Large intestine (tissue), 3 donors: ENCODE measurements at regions not wholly inside any gene's neighbourhood (a gene's known extent, or its start where the extent isn't known, plus 50 kb on each side); places are given as distances from the start of the nearest gene placed in this dataset.

Experiments used
- DNase-seq, 2 donors: peaks; one replicate each; pipeline versions ENCODE4 v3.0.0 to v3.0.0-alpha.2; 2013
- H3K27ac ChIP-seq: one replicate; pipeline ENCODE4 v1.5.1; 2013; ENCODE audit warnings: low read length
- H3K27me3 ChIP-seq: 2 replicates; pipeline ENCODE4 v1.6.1; 2013; ENCODE audit warnings: low read length; ENCODE audit not compliant: control insufficient read depth, insufficient read depth
- H3K36me3 ChIP-seq: 2 replicates; pipeline ENCODE4 v1.6.1; 2013; ENCODE audit warnings: low read length; ENCODE audit not compliant: control insufficient read depth, insufficient read depth
- H3K4me1 ChIP-seq: one replicate; pipeline ENCODE4 v1.6.1; 2013; ENCODE audit warnings: low read length; ENCODE audit not compliant: control insufficient read depth, insufficient read depth
- H3K4me3 ChIP-seq: one replicate; pipeline ENCODE4 v1.5.1; 2013; ENCODE audit warnings: low read length
- H3K9me3 ChIP-seq: one replicate; pipeline ENCODE4 v1.6.1; 2013; ENCODE audit warnings: mild to moderate bottlenecking, low read depth, low read length, moderate library complexity; ENCODE audit not compliant: control insufficient read depth
- WGBS: methylation state at CpG from one replicate; pipeline ENCODE4 v1.1.5; 2013; ENCODE audit warnings: low lambda C conversion rate; ENCODE audit not compliant: insufficient coverage; 5-methylcytosine and 5-hydroxymethylcytosine counted together

- Histone ChIP-seq H3K27me3 (no peaks in the 10 kb centered on the region), H3K4me1 (no peaks in the 10 kb centered on the region)
Observed at GRCh38 chr1:192518700-192519099, 56.9 kb upstream of the RGS1 start.

DNA sequence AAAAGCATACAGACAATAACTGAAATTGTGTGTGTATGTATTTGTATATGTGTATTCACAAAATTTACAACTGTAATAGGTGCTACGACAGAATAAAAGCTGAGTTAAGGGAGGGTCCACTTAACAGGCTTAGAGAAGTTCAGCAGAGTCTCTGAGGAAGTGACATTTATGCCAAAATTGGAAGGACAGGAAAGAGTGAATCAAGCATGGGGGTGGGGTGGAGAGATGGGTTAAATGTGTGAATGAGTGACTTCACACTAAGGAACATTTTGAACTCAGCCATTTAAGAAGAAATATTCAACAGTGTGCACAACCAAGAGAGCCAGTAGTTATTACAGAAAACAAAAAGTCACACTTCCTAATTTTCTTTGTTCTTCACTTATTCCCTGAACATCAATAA, 53.8 kb upstream of the RGS1 start:
- 67% methylated on average over 1 of the region's 1 CpG for WGBS
- Histone ChIP-seq H3K4me3 (no peak overlapping the region), H3K36me3 (no peaks in the 10 kb centered on the region), H3K4me1 (no peaks in the 10 kb centered on the region), H3K9me3 (no peaks in the 10 kb centered on the region), H3K27ac (no peak overlapping the region), H3K27me3 (no peaks in the 10 kb centered on the region)
- no peak for DNase-seq

More at GRCh38 chr1:192518700-192519099, 56.9 kb upstream of the RGS1 start:
- DNase-seq = no peak
- Histone ChIP-seq H3K36me3 (no peaks in the 10 kb centered on the region), H3K27ac (no peak overlapping the region), H3K4me3 (no peak overlapping the region), H3K9me3 (no peaks in the 10 kb centered on the region)

DNA sequence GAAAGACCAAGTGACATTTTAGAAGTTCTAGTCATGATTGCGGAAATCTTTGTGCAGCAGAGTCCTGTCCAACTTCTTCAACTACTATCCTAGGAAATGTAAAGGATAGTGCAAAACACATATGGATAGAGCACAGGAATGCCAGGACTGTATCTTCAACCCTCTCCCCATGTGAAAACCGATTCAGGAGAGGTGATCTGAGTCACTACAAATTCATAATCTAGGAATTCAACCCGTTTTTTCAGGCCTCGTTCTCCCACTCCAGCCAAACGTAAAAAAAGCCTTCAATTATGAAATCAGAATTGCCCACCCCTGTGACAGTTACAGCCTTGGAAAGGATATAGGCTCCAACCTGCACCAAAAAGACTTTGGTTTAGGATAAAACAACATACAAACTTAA, 52.9 kb upstream of the RGS1 start:
- Histone ChIP-seq H3K27ac (no peak overlapping the region), H3K9me3 (no peaks in the 10 kb centered on the region), H3K27me3 (no peaks in the 10 kb centered on the region), H3K36me3 (no peaks in the 10 kb centered on the region), H3K4me1 (no peaks in the 10 kb centered on the region), H3K4me3 (no peak overlapping the region)
- no peak for DNase-seq
- 100% methylated on average over 2 of the region's 5 CpGs for WGBS

DNA sequence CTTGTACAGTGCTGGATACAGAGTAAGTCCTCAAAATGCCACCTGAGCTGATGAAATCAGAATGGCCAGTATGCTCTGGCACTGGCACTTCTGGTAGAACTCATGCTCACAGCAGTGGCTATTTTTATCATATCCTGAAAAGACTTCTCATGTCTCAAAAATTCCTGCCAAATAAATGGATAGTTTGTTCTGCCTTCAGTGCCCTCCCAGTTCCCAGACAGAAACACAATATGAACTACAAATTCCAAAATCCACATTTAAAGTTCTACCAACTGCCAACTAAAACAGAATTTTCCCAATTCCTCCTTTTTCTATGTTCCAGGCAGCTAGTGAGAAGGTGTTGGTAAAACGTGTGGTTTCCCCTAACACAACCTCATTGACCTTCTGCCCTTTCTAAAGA, 51.4 kb upstream of the RGS1 start:
- DNase-seq = no peak
- no peaks in the 10 kb centered on the region for H3K4me1 ChIP-seq
- no CpG with 5 or more reads among the region's 1 CpG for WGBS
- no peaks in the 10 kb centered on the region for H3K9me3 ChIP-seq
- H3K27me3 ChIP-seq = no peaks in the 10 kb centered on the region
- H3K27ac ChIP-seq = no peak overlapping the region
- no peaks in the 10 kb centered on the region for H3K36me3 ChIP-seq
- no peak overlapping the region for H3K4me3 ChIP-seq
